ENCODE measurements at regions not wholly inside any gene's neighbourhood (a gene's known extent, or its start where the extent isn't known, plus 50 kb on each side); places are given as distances from the start of the nearest gene placed in this dataset.

- H2BK120ac ChIP-seq (ENCODE audit: insufficient read depth, low read length, poor library complexity), result no peak overlapping the region
- H3K4me2 ChIP-seq (ENCODE audit: low read length), result no peak overlapping the region
- no peak overlapping the region for H3K9ac ChIP-seq (ENCODE audit: low read length)
- no peak overlapping the region for H4K91ac ChIP-seq (ENCODE audit: low read depth, low read length)
- no peak overlapping the region for H2BK12ac ChIP-seq (ENCODE audit: low read length)
- H3K4ac ChIP-seq (ENCODE audit: low read depth, low read length), result no peak overlapping the region
- no peaks in the 10 kb centered on the region for H3K79me2 ChIP-seq (ENCODE audit: control insufficient read depth, insufficient read depth, low read length, poor library complexity)
- no peak overlapping the region for H2AFZ ChIP-seq (ENCODE audit: insufficient read depth, low read length, poor library complexity)
- DNase-seq, result no peak
- H3K18ac ChIP-seq (ENCODE audit: low read length), result no peak overlapping the region
- no CpG with 5 or more reads among the region's 4 CpGs for WGBS (ENCODE audit: extremely low coverage, insufficient coverage, insufficient read length)
- no peak overlapping the region for H3K14ac ChIP-seq (ENCODE audit: low read length)
- H3K23ac ChIP-seq (ENCODE audit: low read length), result no peak overlapping the region
- H3K36me3 ChIP-seq (ENCODE audit: control insufficient read depth in 1 of 2, insufficient read depth in 2 of 2, low read length in 2 of 2), result no peaks in the 10 kb centered on the region
- H3K4me3 ChIP-seq (ENCODE audit: low read depth, low read length), result no peak overlapping the region
- H4K8ac ChIP-seq (ENCODE audit: low read depth, low read length), result no peak overlapping the region
- H3K27ac ChIP-seq (ENCODE audit: low read depth, low read length), result no peak overlapping the region
- H2AK5ac ChIP-seq (ENCODE audit: low read length), result no peak overlapping the region
- no peaks in the 10 kb centered on the region for H3K4me1 ChIP-seq (ENCODE audit: control insufficient read depth in 1 of 2, insufficient read depth in 2 of 2, low read length in 2 of 2)
- H2BK5ac ChIP-seq (ENCODE audit: low read depth, low read length, poor library complexity), result no peak overlapping the region
- H4K12ac ChIP-seq (ENCODE audit: low read depth, low read length), result no peak overlapping the region
- no peaks in the 10 kb centered on the region for H3K79me1 ChIP-seq (ENCODE audit: low read length)
- H3K27me3 ChIP-seq (ENCODE audit: insufficient read depth, low read length), result no peaks in the 10 kb centered on the region
- H3K9me3 ChIP-seq (ENCODE audit: insufficient read depth, low read depth, low read length), result peaks cover 10% of the 10 kb centered on the region
Observed at GRCh38 chr4:3818371-3818770, 52.2 kb downstream of the ADRA2C start.

- no peak overlapping the region for H3K4me3 ChIP-seq (ENCODE audit: low read depth, low read length)
- DNase-seq, result no peak
- no peak overlapping the region for H2BK12ac ChIP-seq (ENCODE audit: low read length)
- no peak overlapping the region for H2AK5ac ChIP-seq (ENCODE audit: low read length)
- H3K4me2 ChIP-seq (ENCODE audit: low read length), result no peak overlapping the region
- H3K23ac ChIP-seq (ENCODE audit: low read length), result no peak overlapping the region
- H4K8ac ChIP-seq (ENCODE audit: low read depth, low read length), result no peak overlapping the region
- H3K18ac ChIP-seq (ENCODE audit: low read length), result no peak overlapping the region
- no peak overlapping the region for H2BK120ac ChIP-seq (ENCODE audit: insufficient read depth, low read length, poor library complexity)
- H4K91ac ChIP-seq (ENCODE audit: low read depth, low read length), result no peak overlapping the region
- H3K14ac ChIP-seq (ENCODE audit: low read length), result no peak overlapping the region
- no peak overlapping the region for H4K12ac ChIP-seq (ENCODE audit: low read depth, low read length)
- H3K36me3 ChIP-seq (ENCODE audit: control insufficient read depth in 1 of 2, insufficient read depth in 2 of 2, low read length in 2 of 2), result no peaks in the 10 kb centered on the region
- no peak overlapping the region for H3K27ac ChIP-seq (ENCODE audit: low read depth, low read length)
- no peaks in the 10 kb centered on the region for H3K27me3 ChIP-seq (ENCODE audit: insufficient read depth, low read length)
- no CpG with 5 or more reads among the region's 17 CpGs for WGBS (ENCODE audit: extremely low coverage, insufficient coverage, insufficient read length)
- H3K4ac ChIP-seq (ENCODE audit: low read depth, low read length), result no peak overlapping the region
- H3K79me1 ChIP-seq (ENCODE audit: low read length), result no peaks in the 10 kb centered on the region
- no peak overlapping the region for H3K9ac ChIP-seq (ENCODE audit: low read length)
- H2AFZ ChIP-seq (ENCODE audit: insufficient read depth, low read length, poor library complexity), result no peak overlapping the region
- H3K79me2 ChIP-seq (ENCODE audit: control insufficient read depth, insufficient read depth, low read length, poor library complexity), result no peaks in the 10 kb centered on the region
- no peak overlapping the region for H2BK5ac ChIP-seq (ENCODE audit: low read depth, low read length, poor library complexity)
- no peaks in the 10 kb centered on the region for H3K4me1 ChIP-seq (ENCODE audit: control insufficient read depth in 1 of 2, insufficient read depth in 2 of 2, low read length in 2 of 2)
- H3K9me3 ChIP-seq (ENCODE audit: insufficient read depth, low read depth, low read length), result peaks cover 7% of the 10 kb centered on the region
Observed at GRCh38 chr4:3819210-3819919, 53.2 kb downstream of the ADRA2C start.

GRCh38 chr4:3820016-3820805, 54.0 kb downstream of the ADRA2C start:
- Histone ChIP-seq H3K4me2 (ENCODE audit: low read length) (no peak overlapping the region), H3K4me3 (ENCODE audit: low read depth, low read length) (no peak overlapping the region), H3K36me3 (ENCODE audit: control insufficient read depth in 1 of 2, insufficient read depth in 2 of 2, low read length in 2 of 2) (no peaks in the 10 kb centered on the region), H4K91ac (ENCODE audit: low read depth, low read length) (no peak overlapping the region), H3K4ac (ENCODE audit: low read depth, low read length) (no peak overlapping the region), H3K9ac (ENCODE audit: low read length) (no peak overlapping the region), H3K79me2 (ENCODE audit: control insufficient read depth, insufficient read depth, low read length, poor library complexity) (no peaks in the 10 kb centered on the region), H2BK5ac (ENCODE audit: low read depth, low read length, poor library complexity) (no peak overlapping the region), H3K79me1 (ENCODE audit: low read length) (no peaks in the 10 kb centered on the region), H3K27me3 (ENCODE audit: insufficient read depth, low read length) (no peaks in the 10 kb centered on the region), H2AK5ac (ENCODE audit: low read length) (no peak overlapping the region), H4K12ac (ENCODE audit: low read depth, low read length) (no peak overlapping the region), H2BK120ac (ENCODE audit: insufficient read depth, low read length, poor library complexity) (no peak overlapping the region), H3K18ac (ENCODE audit: low read length) (no peak overlapping the region), H3K4me1 (ENCODE audit: control insufficient read depth in 1 of 2, insufficient read depth in 2 of 2, low read length in 2 of 2) (no peaks in the 10 kb centered on the region), H3K9me3 (ENCODE audit: insufficient read depth, low read depth, low read length) (peaks cover 7% of the 10 kb centered on the region), H3K14ac (ENCODE audit: low read length) (no peak overlapping the region), H3K27ac (ENCODE audit: low read depth, low read length) (no peak overlapping the region), H4K8ac (ENCODE audit: low read depth, low read length) (no peak overlapping the region), H2AFZ (ENCODE audit: insufficient read depth, low read length, poor library complexity) (no peak overlapping the region), H2BK12ac (ENCODE audit: low read length) (no peak overlapping the region), H3K23ac (ENCODE audit: low read length) (no peak overlapping the region)
- WGBS (ENCODE audit: extremely low coverage, insufficient coverage, insufficient read length), result no CpG with 5 or more reads among the region's 14 CpGs
- DNase-seq, result no peak

GRCh38 chr4:3820806-3821579, 54.8 kb downstream of the ADRA2C start:
- no peak overlapping the region for H3K14ac ChIP-seq (ENCODE audit: low read length)
- WGBS (ENCODE audit: extremely low coverage, insufficient coverage, insufficient read length), result no CpG with 5 or more reads among the region's 24 CpGs
- no peak overlapping the region for H3K18ac ChIP-seq (ENCODE audit: low read length)
- H3K4me1 ChIP-seq (ENCODE audit: control insufficient read depth in 1 of 2, insufficient read depth in 2 of 2, low read length in 2 of 2), result no peaks in the 10 kb centered on the region
- no peak overlapping the region for H2BK5ac ChIP-seq (ENCODE audit: low read depth, low read length, poor library complexity)
- no peak overlapping the region for H2AK5ac ChIP-seq (ENCODE audit: low read length)
- H4K91ac ChIP-seq (ENCODE audit: low read depth, low read length), result no peak overlapping the region
- H3K36me3 ChIP-seq (ENCODE audit: control insufficient read depth in 1 of 2, insufficient read depth in 2 of 2, low read length in 2 of 2), result no peaks in the 10 kb centered on the region
- no peak overlapping the region for H3K23ac ChIP-seq (ENCODE audit: low read length)
- no peak overlapping the region for H3K9ac ChIP-seq (ENCODE audit: low read length)
- H4K8ac ChIP-seq (ENCODE audit: low read depth, low read length), result no peak overlapping the region
- H3K27me3 ChIP-seq (ENCODE audit: insufficient read depth, low read length), result no peaks in the 10 kb centered on the region
- H3K4ac ChIP-seq (ENCODE audit: low read depth, low read length), result no peak overlapping the region
- H2AFZ ChIP-seq (ENCODE audit: insufficient read depth, low read length, poor library complexity), result no peak overlapping the region
- no peak overlapping the region for H4K12ac ChIP-seq (ENCODE audit: low read depth, low read length)
- no peaks in the 10 kb centered on the region for H3K79me1 ChIP-seq (ENCODE audit: low read length)
- no peak overlapping the region for H3K4me2 ChIP-seq (ENCODE audit: low read length)
- no peaks in the 10 kb centered on the region for H3K79me2 ChIP-seq (ENCODE audit: control insufficient read depth, insufficient read depth, low read length, poor library complexity)
- DNase-seq, result no peak
- H2BK120ac ChIP-seq (ENCODE audit: insufficient read depth, low read length, poor library complexity), result no peak overlapping the region
- no peak overlapping the region for H2BK12ac ChIP-seq (ENCODE audit: low read length)
- H3K27ac ChIP-seq (ENCODE audit: low read depth, low read length), result no peak overlapping the region
- peaks cover 7% of the 10 kb centered on the region for H3K9me3 ChIP-seq (ENCODE audit: insufficient read depth, low read depth, low read length)
- peak overlapping the region; percentile 26 for H3K4me3 ChIP-seq (ENCODE audit: low read depth, low read length)

Data from trophoblast cell (in vitro differentiated cells and primary cell).